ENCODE measurements at regions not wholly inside any gene's neighbourhood (a gene's known extent, or its start where the extent isn't known, plus 50 kb on each side); places are given as distances from the start of the nearest gene placed in this dataset.

GRCh38 chr18:22110461-22110924, 58.9 kb upstream of the GATA6 start:
- Histone ChIP-seq H3K27ac (no peak overlapping the region), H3K4me1 (peaks cover 0 to 27% (median 8%) of the 10 kb centered on the region in 4 donors), H3K9me3 (no peaks in the 10 kb centered on the region), H3K4me3 (no peak overlapping the region), H3K36me3 (no peaks in the 10 kb centered on the region), H3K27me3 (no peaks in the 10 kb centered on the region)
- ATAC-seq (no peak), DNase-seq (peak in 1 of 3 donors; percentile 25)
- intact Hi-C loops (cut with DNase I), result no loop called here
- 28% methylated on average over 4 of the region's 9 CpGs for WGBS (ENCODE audit: insufficient coverage, low coverage, low lambda C conversion rate, missing lambda C conversion rate)
- TF ChIP-seq CTCF (IDR thresholded peaks at IDR 0.05), result no peak
- no peak for TF ChIP-seq POLR2A (IDR thresholded peaks at IDR 0.05)

- intact Hi-C loops (cut with DNase I), result no loop called here
- no peak for ATAC-seq
Measured at GRCh38 chr18:22112215-22112614, 57.2 kb upstream of the GATA6 start.

GRCh38 chr18:22113144-22113844, 56.1 kb upstream of the GATA6 start:
- no peak overlapping the region for H3K4me3 ChIP-seq
- no peak for TF ChIP-seq CTCF (IDR thresholded peaks at IDR 0.05)
- TF ChIP-seq POLR2A (IDR thresholded peaks at IDR 0.05), result no peak
- peaks cover 0 to 34% (median 12%) of the 10 kb centered on the region in 4 donors for H3K4me1 ChIP-seq
- no peaks in the 10 kb centered on the region for H3K27me3 ChIP-seq
- H3K36me3 ChIP-seq, result no peaks in the 10 kb centered on the region
- H3K9me3 ChIP-seq, result no peaks in the 10 kb centered on the region
- DNase-seq (peak; percentile 96 to 97 (median 97)), ATAC-seq (peak; percentile 93 to 97 (median 94))
- H3K27ac ChIP-seq, result peak overlapping the region; percentile 18 to 57 (median 47)
- intact Hi-C loops (cut with DNase I), result no loop called here
- 19% methylated on average over 6 of the region's 9 CpGs for WGBS (ENCODE audit: insufficient coverage, low coverage, low lambda C conversion rate, missing lambda C conversion rate)

More at GRCh38 chr18:22112215-22112614, 57.2 kb upstream of the GATA6 start:
- Histone ChIP-seq H3K4me1 (peaks cover 0 to 34% (median 12%) of the 10 kb centered on the region in 4 donors), H3K27me3 (no peaks in the 10 kb centered on the region), H3K9me3 (no peaks in the 10 kb centered on the region), H3K4me3 (no peak overlapping the region), H3K27ac (no peak overlapping the region), H3K36me3 (no peaks in the 10 kb centered on the region)
- WGBS (ENCODE audit: insufficient coverage, low coverage, low lambda C conversion rate, missing lambda C conversion rate), result 73% methylated on average over 2 of the region's 5 CpGs
- TF ChIP-seq POLR2A (IDR thresholded peaks at IDR 0.05) (no peak), CTCF (IDR thresholded peaks at IDR 0.05) (no peak)
- DNase-seq, result no peak

GRCh38 chr18:22114526-22115321, 54.7 kb upstream of the GATA6 start:
- peaks cover 0 to 29% (median 12%) of the 10 kb centered on the region in 4 donors for H3K4me1 ChIP-seq
- H3K27me3 ChIP-seq, result no peaks in the 10 kb centered on the region
- H3K27ac ChIP-seq, result peak overlapping the region in 1 of 3 donors; percentile 27
- 83% methylated on average over 5 of the region's 7 CpGs for WGBS (ENCODE audit: insufficient coverage, low coverage, low lambda C conversion rate, missing lambda C conversion rate)
- TF ChIP-seq CTCF (IDR thresholded peaks at IDR 0.05) (no peak), POLR2A (IDR thresholded peaks at IDR 0.05) (no peak)
- no peak for ATAC-seq
- DNase-seq, result no peak
- no peaks in the 10 kb centered on the region for H3K9me3 ChIP-seq
- H3K4me3 ChIP-seq, result no peak overlapping the region
- no peaks in the 10 kb centered on the region for H3K36me3 ChIP-seq
- intact Hi-C loops (cut with DNase I), result no loop called here
